HG03469 (cell line): ENCODE measurements at regions not wholly inside any gene's neighbourhood (a gene's known extent, or its start where the extent isn't known, plus 50 kb on each side); places are given as distances from the start of the nearest gene placed in this dataset.
"Not testable (repeated sequence)": the region's sequence is repeated elsewhere in the genome, so short reads cannot be mapped to it uniquely, and the experiment has no call there.

Experiments used
- ATAC-seq: cut with Tn5 transposase; IDR thresholded peaks from one replicate; pipeline ENCODE4 v1.9.1; 2021; ENCODE audit warnings: mild to moderate bottlenecking, moderate library complexity, moderate number of reproducible peaks; ENCODE audit not compliant: unreplicated experiment

- ATAC-seq: no peak
These were observed 149.3 kb downstream of the TGFB2 start for GRCh38 chr1:218494449-218494852.

DNA sequence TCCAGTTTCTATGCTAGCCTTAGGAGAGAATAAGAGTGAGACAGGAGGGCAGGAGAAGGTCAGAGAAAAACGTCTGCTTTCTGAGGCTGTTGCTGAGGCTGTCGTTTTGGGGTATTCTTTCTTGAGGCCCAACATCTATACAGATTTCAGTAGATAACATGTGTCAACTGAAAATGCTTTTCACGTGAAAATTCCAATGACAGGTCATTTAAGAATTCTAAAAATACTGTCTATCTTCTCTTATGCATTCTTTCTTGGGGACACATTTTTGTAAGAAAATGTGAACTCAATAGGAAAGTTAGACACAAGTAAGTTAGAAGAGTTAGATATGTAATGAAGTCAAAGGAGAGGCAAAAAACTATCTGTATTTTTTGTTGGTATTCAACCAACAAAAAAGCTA is 150.8 kb downstream of the TGFB2 start:
- ATAC-seq: no peak

DNA sequence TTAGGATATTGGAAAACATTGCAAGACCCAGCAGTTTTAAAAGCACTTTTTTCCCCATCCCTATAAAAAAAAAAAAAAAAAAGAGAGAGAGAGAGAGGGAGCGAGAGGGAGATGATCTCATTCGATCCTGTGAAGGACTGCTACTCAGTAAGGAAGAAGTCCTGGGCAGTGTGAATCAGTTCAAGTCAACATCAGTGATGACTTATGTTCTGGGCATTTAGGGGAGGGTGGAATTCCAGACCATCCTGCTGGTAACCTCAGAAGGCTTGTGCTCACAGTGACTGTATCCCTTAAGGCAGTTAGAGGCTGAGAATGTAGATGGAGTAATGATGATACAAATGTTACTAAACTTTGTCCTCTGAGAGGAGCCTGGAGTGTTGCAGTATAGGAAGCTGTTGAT is 151.4 kb downstream of the TGFB2 start:
- no peak for ATAC-seq

GRCh38 chr1:218498056-218498938 is 153.2 kb downstream of the TGFB2 start:
- ATAC-seq: no peak

DNA sequence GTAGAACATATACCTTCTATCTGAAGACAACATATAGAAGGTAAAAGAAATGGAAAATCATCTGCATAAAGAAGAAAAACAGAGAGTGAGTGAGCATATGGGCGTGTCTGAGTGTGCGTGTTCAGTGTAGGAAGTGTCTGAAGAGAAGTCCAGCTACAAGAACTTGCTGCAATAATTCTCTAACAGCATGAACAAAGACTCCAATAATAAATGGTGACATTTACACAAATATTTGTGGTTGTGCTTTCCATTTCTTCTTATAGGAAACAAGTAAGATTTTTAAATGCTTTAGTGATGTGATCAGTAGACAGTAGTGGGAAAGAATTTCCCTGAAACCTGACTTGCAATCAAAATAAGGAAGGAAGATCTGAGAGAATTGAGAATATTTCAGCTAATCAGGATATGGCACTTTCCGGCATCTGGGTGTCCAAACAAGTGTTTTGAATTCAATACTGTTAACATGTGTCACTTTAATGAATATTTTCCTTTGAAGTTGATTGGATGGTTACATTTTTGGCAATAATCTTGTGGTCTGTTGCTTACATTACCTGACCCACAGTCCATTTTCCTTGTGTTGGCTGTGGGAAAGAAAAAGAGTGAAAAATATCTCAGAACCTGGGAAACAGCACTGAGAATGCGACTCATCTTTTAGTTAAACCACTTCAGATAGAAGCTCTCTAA is 154.0 kb downstream of the TGFB2 start:
- no peak for ATAC-seq

DNA sequence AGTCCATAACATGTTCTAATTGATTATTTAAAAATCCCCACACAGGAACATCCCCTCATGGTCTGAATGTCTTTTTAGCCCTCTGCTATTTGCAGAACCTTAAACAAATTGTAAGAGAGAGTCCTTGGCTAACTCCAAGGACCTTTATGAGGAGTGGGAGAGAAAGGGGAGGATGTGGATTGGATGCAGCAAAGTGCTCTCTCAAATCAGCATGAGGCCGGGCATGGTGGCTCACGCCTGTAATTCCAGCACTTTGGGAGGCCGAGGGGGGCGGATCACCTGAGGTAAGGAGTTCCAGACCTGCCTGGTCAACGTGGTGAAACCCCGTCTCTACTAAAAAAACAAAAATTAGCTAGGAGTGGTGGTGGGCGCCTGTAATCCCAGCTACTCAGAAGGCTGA is 154.8 kb downstream of the TGFB2 start:
- ATAC-seq: no peak

DNA sequence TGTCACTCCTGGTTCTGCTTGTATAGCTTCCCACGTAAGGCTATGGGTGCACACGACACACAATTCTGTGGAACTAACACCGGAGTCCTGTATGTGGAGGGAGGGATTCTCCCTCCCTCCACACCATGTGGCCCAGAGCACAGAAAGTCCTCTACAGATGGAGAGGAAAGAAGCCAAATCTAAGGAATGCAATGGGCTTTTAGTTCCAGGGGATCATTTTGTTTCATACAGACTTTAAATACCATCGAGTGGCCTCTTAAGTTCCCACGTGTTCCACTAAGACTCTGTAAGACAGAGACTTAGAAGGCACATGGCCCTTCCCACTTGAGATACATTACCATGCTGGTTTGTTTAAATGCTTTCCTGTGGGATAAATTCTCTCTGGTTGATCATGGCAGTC is 156.0 kb downstream of the TGFB2 start:
- ATAC-seq: no peak

DNA sequence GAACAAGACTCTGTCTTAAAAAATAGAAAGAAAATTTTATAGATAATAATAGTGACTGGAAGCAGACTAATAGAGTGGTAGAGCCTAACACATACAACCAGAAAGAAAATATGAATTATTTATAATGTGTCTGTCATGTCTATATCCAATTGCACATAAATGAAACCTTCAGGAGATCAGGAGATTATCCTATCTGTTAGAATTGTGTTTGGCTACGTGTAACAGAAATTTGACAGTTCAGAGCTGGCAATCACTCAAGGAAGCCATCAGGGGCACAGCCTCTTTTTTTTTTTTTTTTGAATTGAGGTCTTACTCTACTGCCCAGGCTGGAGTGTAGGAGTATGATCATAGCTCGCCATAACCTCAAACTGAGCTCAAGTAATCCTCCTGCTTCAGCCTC is 157.2 kb downstream of the TGFB2 start:
- ATAC-seq: no peak

DNA sequence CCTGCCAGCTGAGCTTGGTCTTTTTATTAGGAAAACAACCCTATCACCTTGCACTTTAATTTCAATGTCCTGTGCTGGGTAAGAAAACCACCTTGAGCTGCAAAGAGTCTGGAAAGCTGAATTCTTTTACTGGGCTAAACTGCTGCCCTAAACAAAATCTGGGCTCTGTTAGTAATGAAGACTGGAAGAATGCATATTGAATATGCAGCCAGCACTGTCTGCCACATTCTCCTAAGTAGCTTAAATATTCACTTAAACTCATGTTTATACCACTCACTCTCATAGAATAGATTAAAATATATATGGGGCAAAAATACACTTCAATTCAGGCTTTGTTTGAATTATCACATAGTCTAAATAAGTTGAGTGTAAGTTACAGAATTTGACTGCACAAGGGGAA is 158.0 kb downstream of the TGFB2 start:
- no peak for ATAC-seq

- ATAC-seq: no peak
These were observed 162.3 kb downstream of the TGFB2 start for GRCh38 chr1:218507355-218508002.

- ATAC-seq: no peak
These were observed 165.1 kb downstream of the TGFB2 start for GRCh38 chr1:218510153-218510772.

DNA sequence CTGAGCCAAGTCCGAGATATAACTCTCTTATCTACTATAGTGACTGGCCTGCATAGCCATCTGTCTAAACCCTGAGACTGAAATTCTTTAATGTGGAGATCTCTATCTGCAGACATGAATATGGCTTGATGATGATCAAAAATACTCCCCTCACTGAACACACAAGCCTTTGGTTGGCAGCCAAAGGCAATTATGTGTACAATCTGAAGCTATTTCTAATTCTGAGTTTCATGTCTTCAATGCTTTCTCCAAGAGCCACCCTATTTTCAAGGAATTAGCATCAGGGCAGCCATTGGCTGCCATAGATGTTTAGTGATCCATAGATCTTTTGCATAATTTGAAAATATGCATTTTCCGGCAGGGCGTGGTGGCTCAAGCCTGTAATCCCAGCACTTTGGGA is 168.2 kb downstream of the TGFB2 start:
- no peak for ATAC-seq

GRCh38 chr1:218514689-218515088 is 169.6 kb downstream of the TGFB2 start:
- ATAC-seq: no peak

- ATAC-seq: no peak
These were observed 171.4 kb downstream of the TGFB2 start for GRCh38 chr1:218516526-218516925.

- ATAC-seq: no peak
These were observed 172.3 kb downstream of the TGFB2 start for GRCh38 chr1:218517459-218517858.

DNA sequence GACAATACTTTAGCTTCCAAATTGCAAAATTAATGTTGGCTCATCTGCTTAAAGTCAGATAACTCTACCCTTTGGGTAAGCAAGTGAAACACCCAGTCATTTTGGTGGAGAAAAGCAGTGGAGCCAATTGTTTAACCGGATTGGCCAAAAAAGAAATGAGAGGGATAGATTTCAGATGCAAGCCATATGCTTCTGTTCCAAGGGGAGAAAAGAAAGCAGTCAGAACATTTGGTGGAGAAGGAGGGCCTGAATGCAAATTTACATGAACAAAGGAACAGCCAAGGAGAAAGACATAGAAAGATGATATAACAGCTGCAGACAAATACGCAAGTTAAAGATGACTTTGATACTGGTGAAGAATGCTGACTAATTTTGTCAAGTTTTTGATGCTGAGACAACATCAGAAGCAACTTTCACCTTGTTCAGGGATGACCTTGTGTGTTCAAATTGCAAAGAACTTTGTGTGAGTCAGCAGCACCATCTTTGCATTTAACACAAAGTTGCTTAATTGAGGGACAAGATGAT is 173.1 kb downstream of the TGFB2 start:
- no peak for ATAC-seq

GRCh38 chr1:218520646-218521045 is 175.5 kb downstream of the TGFB2 start:
- ATAC-seq: not testable (repeated sequence)

GRCh38 chr1:218521414-218522169 is 176.5 kb downstream of the TGFB2 start:
- peak; percentile 56 for ATAC-seq

DNA sequence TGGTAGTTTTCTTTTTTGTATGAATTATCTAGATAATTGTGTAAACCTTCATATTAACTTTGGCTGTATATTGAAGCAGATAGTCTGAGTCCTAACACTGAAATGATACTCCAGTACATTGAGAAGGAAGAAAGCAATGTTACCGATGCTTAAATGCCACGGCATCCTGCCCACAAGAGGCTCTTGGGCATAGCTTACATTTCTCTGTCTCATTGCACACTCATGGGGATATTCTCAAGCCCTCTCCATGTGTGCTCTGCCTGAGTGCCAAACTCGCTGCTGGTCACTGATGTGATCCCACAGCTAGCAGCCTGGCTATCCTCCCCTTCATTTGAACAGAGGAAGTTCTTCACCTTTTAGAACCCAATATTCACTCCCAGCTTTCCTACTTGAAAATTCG is 179.4 kb downstream of the TGFB2 start:
- no peak for ATAC-seq

GRCh38 chr1:218525031-218525430 is 179.9 kb downstream of the TGFB2 start:
- no peak for ATAC-seq
